ENCODE measurements at regions not wholly inside any gene's neighbourhood (a gene's known extent, or its start where the extent isn't known, plus 50 kb on each side); places are given as distances from the start of the nearest gene placed in this dataset.
"Not testable (repeated sequence)": the region's sequence is repeated elsewhere in the genome, so short reads cannot be mapped to it uniquely, and the experiment has no call there.

DNA sequence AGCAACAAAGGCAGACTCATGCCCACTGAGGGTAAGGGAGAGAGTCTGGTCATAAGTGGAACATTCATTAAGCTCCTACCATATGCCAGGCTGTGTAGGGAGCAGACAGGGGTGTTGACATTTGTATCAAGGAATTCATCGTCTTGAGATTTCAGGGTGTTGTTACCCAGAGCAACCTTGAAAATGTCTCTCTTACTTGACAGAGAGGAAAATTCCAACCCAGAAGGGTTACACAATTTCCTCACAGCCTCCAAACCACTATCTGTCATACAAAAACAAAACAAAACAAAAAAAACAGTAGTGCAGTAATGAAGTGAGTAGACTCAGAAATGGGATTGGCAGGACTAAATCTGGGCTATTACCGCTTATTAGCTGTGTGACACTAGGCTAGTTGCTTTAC is 113.2 kb downstream of the MIAT start:
- DNase-seq = no peak

DNA sequence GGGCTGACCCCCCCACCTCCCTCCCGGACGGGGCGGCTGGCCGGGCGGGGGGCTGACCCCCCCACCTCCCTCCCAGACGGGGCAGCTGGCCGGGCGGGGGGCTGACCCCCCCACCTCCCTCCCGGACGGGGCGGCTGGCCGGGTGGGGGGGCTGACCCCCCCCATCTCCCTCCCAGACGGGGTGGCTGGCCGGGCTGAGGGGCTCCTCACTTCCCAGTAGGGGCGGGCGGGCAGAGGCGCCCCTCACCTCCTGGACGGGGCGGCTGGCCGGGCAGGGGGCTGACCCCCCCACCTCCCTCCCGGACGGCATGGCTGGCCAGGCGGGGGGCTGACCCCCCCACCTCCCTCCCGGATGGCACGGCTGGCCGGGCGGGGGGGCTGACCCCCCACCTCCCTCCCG is 115.7 kb downstream of the MIAT start:
- DNase-seq = not testable (repeated sequence)

DNA sequence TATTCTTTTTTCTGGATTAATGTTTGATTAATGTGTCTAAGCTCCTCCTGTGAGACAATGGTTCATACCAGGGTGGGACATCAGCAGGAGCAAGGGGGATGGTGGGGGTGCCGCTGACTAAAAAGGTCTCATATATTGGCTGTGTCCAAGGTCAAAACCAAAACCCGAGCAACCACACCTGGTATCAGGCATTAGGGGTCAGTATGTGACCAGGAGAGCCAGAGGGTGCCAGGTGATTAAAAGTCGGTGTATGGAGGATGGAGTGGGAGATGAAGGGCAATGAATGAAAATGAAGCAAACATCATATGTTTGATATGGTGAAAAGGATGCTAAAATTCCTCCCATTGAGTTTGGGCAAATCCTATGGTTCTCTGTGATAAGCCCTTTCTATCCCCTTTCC is 118.0 kb downstream of the MIAT start:
- DNase-seq = no peak

DNA sequence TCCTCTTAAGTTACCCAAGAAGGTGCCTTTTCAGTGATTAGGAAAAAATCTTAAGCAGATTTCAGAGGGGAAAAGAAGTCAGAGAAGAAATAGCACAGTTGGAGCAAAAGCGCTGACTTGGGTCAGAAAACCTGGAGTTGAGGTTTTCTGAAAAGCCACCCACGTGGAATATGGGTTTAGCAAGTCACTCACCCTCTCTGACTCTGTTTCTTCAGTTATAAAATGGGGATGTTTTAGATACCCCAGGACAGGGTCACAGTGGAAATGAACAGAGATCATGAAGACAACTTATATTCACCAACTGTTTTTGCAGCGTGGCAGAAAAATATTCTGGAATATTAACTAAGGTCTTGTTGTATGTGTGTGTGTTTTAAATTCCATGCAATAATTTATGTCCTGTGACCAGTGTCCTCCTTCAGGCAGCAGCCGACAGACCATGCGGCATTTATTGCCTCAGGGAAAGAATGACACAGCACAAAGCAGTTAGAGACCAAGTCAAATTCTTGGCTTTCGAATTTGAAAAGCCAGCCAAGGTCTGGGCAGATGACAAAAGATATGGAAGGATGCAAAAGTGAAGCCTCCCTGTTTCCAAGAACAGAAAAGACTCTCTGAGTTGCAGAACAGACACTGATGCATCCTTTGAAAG is 119.9 kb downstream of the MIAT start:
- DNase-seq = peak; percentile 85

DNA sequence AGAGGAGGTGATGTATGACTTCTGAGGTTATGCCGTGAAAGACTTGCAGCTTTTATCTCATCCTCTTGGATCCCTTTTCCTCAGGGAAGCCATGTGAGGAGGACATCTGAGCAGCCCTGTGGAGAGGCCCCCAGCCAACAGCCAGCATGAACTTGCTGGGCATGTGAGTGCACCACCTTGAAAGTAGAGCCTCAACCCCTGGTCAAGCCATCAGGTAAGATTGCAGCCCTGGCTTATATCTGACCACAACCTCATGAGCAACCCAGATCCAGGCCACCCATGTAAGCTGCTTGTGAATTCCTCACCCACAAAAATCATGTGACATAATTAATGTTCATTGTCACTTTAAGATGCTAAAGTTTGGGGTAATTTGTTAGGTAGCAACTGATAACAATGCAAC is 121.0 kb downstream of the MIAT start:
- no peak for DNase-seq

DNA sequence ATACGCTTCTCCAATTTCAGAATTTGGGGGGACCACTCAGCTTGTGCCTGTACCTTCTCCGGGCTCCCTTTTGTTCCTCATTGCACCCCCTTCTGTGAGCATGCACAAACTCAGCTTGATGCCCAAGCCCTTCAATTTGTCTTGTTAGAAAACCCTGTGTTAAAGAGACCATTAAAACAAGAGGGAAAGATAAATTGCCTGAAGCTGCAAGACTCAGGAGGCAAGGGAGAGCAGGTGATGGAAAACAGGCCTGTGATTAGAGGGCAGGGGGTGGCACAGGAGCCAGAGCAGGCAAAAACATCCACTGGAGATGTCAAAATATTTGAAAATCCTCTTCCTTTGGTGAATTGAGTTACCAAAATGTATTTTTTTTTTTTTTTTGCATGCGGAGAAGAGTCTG is 121.7 kb downstream of the MIAT start:
- DNase-seq = no peak

DNA sequence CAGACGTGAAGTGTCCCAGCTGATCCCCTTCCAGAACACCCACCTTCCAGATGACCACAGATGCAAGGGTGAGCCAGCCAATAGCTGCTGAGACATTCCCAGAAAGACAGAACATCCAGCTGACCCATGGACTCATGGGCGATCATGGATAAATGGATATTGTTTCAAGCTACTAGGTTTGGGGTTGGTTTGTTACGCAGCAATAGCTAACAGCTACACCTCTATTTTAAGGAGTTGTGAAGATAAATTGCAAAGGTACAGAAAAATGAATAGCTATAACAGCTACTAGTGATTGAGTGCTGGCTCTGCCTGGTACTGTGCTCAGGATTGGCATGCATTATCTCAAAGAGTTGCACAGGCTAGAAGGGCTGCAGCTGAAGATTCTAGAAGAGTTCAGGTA is 122.5 kb downstream of the MIAT start:
- no peak for DNase-seq

DNA sequence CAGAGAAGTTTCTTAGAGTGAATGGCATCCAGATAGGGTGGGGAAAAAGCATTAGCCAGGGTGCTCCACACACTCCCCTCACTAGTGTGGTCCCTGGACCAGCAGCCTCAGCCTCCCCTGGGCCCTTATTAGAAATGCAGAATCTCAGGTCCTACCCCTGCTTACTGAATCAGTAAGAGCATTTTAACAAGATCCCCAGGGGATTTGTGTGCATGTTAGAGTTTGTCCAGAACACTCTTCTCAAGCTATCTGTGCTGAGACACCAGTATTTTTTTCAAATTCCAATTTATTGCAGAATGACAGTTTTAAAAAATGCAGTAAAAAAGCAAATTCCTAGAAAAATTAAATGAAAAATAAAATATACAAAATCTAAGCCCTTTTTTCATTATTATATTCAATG is 123.1 kb downstream of the MIAT start:
- DNase-seq = no peak

DNA sequence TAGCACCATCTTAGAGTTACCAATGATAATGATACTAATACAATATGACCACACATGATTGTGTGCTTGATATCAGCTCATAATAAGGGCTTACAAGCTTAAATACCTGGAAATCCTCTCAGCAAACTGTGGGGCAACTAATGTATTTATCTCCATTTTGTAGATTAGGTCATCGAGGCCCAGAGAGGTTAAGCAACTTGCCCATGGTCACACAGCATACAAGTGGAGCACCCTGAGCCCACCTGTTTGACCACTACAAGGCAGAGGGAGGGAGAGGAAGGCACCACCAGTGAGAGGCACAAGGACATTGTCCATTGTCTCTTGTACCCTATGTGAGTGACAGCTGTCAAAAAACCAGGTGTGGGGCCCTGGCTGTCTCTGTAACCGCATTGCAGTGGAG is 123.7 kb downstream of the MIAT start:
- no peak for DNase-seq

DNA sequence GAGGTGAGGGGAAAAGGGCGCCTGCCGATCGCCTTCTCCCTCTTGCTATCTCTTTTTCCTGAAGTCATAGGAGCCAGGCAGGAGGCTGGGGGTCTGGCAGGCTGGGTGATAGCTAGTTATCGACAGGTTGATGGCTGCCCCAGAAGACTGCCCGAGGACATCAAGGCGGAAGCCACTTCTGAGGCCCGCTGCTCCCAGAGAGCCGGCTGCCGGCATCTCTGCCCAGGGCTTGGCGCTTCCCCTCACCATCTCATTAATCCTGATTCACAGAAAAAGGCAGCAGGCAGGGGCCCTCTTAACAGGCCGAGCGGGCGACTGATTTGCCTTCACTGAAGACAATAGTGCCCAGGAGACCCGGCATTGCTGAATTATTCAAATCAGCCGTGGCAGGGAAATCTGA is 124.2 kb downstream of the MIAT start:
- DNase-seq = no peak

DNA sequence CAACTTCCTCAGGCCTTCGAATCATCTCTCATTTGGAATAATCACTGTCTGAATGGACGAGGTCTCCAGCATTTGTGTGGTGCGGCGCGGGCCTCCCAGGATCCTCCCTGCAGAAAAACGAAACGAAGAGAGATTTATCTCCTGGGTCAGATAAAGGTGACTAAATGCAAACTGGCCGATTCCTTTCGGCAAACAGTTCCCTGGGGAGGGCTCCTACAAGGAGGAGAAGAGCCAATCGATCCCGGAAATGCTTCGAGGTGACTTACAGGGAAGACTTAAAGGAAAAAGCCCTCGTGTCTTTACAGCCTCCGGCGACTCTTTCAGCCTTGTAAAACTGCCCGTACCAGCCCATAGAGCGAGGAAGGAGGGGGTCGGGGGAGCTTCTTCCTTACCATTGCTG is 126.5 kb downstream of the MIAT start:
- DNase-seq = no peak

DNA sequence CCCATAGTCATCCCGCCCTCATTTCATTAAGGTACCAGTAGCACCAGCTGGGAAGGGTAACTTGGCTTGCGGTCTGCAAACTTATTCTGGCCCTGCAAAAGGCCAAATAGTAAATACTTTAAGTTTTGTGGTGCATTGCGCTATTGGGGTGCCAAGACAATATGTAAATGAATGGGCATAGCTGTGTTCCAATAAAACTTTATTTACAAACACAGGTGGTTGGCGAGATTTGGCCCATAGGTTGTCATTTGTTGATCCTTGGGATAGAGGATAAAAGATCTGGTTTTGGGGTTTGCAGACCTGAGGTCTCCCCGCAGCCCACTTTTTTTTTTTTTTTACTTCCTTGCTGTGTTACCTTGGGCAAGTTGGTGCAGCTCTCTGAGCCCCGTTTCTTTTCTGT is 127.4 kb downstream of the MIAT start:
- DNase-seq = no peak

DNA sequence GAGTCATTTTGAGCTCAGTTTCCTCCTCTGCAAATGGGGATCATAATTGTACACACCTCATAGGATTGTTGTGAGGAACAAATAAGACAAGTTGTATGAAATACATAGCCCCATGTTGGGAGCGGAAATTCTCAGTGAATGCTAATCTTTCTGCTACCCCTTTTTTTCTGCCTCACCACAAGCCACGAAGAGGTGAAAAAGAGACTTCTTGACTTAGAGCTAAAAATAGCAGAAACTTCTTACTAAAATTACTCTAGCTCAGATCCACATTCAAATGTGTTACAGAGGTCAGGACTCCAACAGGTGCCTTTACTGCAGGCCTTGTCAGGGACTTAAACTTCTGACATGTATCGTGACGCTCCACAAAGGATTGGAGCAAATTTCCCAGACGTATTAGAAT is 128.5 kb downstream of the MIAT start:
- no peak for DNase-seq

DNA sequence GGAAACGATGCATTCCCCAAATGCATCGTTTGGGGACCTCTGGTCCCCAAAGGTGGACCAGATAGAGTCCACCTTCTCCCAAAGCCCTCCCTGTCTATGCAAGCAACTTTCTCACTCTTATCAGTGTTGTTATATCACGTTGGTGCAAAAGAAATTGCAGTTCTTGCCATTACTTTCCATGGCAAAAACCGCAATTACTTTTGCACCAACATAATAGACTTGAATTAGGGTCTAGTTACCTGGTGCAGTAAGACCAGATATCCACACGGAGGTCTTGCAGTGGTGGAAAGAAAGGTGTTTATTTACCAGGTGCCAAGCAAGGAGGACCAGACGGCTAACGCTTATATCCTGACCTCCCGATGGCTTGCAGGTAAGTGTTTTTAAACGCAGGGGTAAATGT is 129.0 kb downstream of the MIAT start:
- no peak for DNase-seq

DNA sequence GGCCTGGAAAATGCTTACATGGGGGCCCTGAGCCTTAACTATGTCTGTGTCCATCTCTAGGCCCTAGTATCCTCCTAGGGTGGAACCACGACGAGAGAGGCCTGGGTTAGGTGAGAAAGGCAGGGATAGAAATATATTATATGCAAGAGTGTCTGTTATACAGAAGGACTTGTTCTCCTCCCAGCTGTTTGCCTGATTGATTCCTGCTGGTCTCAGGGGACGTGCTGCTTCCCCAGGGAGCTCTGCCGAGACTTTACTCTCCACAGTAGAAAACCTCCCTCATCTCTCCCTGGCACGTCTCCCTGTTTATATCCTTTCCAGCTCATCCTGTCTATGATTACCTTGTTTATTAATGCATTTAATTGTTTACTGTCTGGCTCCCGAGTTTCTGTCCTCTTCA is 132.6 kb downstream of the MIAT start:
- no peak for DNase-seq

DNA sequence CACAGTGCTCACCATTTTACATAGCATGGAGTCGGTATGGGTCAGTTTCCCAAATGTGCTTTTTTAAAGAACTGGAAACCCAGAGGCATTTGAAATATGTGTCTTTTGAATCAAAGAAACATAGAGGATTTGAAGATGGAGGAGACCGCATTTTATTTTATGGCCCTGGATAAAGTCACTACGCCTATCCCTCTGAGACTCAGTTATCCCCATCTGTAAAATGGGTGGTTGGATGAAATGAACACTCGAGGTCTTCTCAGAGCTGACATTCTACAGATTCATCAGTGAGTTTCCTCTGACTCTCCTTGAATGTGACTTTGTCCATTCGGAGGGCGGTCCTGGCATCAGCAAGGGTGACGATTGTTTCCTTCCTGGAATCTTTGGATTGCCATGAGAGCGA is 135.1 kb downstream of the MIAT start:
- no peak for DNase-seq

DNA sequence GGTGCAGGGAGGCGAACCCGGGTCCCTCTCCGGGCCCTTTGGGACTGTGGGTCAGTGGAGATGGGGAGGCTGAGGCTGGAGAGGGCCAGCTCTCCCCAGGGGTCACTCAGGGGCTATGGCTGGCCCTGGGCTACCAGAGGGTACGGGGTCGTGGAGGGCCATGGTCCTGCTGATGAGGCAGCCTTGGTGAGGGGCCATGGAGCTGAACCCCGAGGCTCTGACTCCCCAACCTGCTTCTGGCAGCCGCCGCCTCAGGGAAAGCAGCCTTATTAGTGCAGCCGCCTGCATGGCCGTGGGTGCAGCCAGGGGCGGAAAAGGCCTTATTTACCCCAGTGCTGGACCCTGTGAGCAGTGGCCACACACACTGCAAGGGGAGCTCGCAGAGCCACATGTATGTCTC is 139.4 kb downstream of the MIAT start:
- DNase-seq = no peak

DNA sequence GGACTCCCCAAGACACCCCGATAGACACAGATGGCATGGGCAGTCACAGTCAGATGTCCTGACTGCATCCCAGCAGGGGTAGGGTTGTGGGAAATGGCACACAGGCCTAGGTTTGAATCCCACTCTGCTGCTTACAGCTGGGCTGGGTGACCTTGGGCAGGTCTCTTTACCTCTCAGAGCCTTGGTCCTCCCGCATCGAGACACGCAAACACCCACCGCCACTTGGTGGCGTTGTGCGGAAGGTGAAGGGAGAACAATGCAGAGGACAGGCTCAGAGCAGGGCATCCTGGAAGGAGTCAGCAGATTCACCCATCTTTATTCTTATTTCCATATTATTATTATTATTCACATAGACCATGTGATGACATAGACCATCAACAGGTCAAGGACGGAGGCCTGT is 140.5 kb downstream of the MIAT start:
- peak; percentile 18 for DNase-seq

DNA sequence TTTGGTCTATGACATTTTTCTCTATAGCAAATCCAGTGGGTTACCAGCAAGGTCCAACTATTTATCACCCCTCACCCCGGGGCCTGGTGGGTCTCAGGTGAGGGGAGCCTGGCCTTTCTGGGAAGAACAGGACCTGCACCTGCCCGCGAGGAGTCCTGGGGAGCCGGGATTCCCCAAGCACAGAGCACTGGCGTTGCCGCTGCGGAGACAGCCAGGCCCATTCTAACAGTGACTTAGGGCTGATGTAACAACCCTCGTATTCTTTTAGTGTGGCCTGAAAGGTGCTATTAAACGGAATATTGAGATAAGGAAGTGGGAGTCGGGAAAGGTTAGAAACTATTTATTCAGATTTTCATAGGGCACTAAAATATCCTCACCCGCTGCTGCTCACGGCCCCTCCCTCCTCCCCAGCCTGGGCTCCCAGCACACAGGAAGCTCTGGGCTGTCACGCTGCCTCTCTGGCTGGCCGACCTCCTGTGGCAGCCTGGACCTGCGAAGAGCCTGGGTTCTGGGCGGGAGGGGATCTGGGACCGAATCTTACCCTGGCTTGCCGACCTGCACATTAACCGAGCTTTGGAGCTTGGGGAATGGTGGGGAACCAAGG is 141.2 kb downstream of the MIAT start:
- no peak for DNase-seq

DNA sequence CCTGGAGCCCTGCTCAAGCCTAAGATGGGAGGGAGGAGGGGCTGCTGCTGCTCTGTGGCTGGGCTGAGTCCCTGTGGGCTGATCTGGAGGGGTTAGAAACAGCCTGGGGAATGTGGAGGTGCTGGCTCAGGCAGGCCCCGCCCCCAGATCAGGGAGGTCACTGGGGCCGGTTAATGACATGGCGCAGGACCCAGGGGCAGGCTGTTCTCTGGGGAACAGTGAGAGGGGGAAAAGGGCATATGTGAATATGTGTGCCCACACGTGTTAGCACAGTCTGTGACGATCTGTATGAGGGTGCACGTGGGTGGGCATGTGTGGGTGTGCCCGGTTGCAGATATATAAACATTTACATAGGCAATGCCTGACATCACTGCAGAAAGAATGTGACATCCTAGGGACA is 143.5 kb downstream of the MIAT start:
- DNase-seq = no peak

DNA sequence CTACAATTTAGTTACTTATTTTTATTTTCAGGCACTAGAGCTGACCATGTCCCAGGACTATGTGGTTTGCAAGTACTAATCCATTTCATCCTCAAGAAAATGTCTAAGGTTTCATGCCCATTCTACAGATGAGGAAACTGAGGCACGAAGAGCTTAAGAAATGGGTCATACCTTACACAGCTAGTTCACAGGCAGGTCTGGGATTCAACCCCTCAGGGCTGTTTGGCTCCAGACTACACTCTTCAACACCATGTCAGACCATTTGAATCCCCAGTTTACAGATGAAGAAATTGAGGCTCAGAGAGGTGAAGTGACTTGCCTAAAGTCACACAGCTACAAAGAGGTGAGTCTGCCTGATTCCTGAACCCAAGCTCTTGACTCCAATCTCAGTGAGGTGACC is 144.1 kb downstream of the MIAT start:
- DNase-seq = no peak

DNA sequence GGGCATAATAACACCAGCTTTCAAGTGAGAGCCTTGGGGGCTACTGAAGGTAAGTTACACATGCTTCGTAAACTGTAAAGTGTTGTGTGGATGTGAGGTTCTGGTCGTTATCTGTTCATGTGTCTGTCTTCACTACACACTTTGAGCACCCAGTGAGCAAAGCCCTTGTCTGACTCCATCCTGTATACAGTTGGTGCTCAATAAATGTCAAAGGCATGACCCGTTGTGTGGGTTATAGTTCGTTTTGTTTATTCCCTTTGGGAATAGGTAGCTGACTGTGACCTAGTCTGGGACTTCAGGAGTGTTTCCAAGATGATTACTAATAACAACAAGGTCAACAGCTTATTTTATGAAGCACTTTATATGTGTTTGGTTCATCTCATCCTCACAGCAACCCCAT is 146.9 kb downstream of the MIAT start:
- DNase-seq = no peak

DNA sequence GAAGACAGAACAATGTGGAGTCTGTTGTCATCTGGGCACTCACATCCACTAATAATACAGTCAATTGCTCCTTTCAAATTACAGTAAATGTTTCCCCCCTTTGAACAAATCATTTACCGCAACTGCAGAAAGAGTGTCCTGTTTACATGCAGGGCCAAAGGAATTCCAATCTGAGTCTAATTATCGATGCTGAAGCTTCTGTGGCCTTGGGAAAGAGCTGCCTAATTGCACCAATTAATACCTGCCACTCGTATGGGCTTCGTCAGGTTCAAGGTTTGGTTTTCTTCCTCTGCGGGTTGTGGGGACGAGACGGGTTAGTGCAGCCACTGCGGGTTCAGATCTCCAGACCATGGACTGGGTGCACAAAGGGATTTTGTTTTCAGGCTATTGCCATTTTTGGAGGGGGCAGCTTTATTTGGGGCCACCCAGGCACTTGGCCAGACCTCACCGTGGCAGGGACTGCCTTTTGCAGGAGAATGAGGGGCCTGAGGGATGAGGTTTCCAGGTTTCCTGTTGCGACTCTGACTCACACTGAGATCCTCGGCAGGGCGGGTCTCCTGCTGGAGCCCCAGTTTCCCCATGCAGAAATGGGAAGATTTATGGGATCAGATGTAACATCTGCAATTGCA is 147.6 kb downstream of the MIAT start:
- no peak for DNase-seq

DNA sequence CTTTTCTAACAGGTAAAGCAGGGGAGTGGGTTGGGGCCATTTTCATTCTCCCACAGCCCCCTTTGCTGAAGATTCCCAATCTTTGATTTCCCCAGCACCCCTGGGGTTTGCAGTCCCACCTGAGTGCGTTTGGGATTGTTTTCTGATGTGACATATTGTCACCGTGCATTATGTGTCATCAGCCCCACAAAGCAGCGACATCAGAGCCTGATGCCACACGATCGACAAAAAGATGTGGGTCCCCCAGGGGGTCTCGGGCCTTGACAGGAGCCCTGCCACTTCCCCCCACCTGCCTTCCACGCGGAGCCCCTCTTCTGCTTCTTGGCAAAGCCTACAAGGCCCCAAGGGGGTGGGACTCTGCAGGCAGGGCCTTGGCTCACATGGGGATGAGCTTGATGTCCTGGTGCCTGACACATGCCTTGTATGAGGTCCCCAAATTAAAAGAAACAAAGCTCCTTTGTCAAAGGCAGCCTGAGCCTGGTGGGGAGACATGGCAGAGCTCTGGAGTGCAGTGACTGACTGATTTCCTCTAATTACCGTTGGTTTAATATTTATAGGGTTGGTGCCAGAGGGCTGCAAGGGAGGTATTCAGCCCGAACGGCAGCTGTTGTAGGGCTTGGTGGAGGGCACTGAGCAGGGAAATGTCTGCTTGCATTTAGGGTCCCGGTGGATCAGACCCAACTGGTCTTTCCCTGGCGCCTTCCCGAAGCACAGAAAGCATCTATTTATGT is 149.2 kb downstream of the MIAT start:
- no peak for DNase-seq
